AG04449 (cell line): ENCODE measurements at regions not wholly inside any gene's neighbourhood (a gene's known extent, or its start where the extent isn't known, plus 50 kb on each side); places are given as distances from the start of the nearest gene placed in this dataset.

ENCODE experiments used
- CTCF ChIA-PET: fragments of 350-600 bp; formaldehyde crosslinking; extraction: SDS; loops from one replicate; lab custom pipeline; 2021; ENCODE audit warnings: antibody characterized with exemption; lab: Yijun Ruan, JAX
- POLR2A ChIA-PET: fragments of 400-600, 350-600 bp; formaldehyde crosslinking; extraction: SDS; loops from one replicate; lab custom pipeline; 2020; ENCODE audit warnings: antibody characterized with exemption, inconsistent platforms; lab: Yijun Ruan, JAX
- DNase-seq: peaks from one replicate; pipeline ENCODE4 v3.0.0-alpha.2; 2010; ENCODE audit warnings: low read depth, low spot score
- H3K4me3 ChIP-seq: 2 replicates; pipeline ENCODE4 v1.5.1; 2011; ENCODE audit warnings: low read depth, mild to moderate bottlenecking, control low read depth, low read length
- TF ChIP-seq, protein P1 (sequence below): IDR thresholded peaks from one replicate; pipeline ENCODE4 v1.5.1; 2011; ENCODE audit warnings: mild to moderate bottlenecking, moderate library complexity, low read length, control low read depth, inconsistent platforms; ENCODE audit not compliant: insufficient read depth; ENCODE audit errors: missing control alignments

DNA sequence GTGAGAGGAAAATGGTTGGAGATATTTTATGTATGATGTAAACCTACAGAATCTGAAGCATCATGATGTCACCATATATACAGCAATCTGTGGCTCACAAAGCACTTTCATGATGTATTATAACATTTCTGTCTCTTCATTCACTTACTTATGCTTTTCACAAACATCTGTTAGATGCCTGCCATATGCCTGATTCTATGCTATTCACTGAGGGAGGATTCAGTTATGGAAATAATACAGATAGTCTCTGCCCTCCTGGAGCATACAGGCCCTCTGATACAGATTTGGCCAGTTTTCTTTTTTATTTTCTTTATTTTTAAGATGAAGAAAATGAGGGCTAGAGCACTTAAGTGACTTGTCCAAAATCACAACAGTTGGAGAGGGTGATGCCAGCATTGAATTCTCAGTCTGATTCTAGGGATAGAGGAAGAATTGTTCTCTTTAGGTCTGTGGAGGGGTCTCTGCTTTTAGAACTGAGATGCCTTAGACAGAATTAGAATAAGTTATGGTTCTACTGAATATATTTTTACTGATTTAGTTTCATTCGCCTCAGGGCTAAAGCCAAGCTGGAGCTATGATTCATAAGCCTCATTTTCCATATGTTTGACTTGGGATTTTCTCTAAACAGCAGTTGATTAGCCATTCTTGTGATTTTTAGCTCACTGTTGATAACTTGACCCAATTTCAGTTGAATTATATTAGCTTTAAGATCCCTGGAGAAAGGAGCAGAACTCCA, 636.4 kb downstream of the PRELID2 start:
- no peak overlapping the region for H3K4me3 ChIP-seq
- no peak for DNase-seq
- ChIA-PET CTCF (no interaction called here), POLR2A (no interaction called here)
- TF ChIP-seq, protein P1, sequence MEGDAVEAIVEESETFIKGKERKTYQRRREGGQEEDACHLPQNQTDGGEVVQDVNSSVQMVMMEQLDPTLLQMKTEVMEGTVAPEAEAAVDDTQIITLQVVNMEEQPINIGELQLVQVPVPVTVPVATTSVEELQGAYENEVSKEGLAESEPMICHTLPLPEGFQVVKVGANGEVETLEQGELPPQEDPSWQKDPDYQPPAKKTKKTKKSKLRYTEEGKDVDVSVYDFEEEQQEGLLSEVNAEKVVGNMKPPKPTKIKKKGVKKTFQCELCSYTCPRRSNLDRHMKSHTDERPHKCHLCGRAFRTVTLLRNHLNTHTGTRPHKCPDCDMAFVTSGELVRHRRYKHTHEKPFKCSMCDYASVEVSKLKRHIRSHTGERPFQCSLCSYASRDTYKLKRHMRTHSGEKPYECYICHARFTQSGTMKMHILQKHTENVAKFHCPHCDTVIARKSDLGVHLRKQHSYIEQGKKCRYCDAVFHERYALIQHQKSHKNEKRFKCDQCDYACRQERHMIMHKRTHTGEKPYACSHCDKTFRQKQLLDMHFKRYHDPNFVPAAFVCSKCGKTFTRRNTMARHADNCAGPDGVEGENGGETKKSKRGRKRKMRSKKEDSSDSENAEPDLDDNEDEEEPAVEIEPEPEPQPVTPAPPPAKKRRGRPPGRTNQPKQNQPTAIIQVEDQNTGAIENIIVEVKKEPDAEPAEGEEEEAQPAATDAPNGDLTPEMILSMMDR, result no peak

DNA sequence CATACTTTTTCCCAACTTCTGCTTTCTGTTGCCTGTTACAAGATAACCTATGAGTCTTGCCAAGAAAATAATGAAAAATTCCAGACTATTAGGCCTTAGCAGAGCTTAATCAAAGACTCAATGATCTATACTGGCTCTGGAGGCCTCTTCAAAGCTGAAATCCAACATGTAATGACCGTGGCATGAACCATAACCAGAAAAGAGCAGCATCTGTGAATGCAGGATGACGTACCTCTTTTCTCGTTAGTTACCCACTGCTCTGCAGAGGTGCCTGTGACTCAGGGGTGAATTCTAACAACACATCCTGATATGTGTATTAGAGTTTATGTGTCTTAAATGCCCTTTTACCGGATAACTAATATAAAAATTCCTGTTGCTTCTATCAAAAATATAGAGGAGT, 645.4 kb downstream of the PRELID2 start:
- H3K4me3 ChIP-seq, result no peak overlapping the region
- POLR2A ChIA-PET, result no interaction called here
- CTCF ChIA-PET, result no interaction called here
- TF ChIP-seq, protein P1, result no peak
- no peak for DNase-seq

DNA sequence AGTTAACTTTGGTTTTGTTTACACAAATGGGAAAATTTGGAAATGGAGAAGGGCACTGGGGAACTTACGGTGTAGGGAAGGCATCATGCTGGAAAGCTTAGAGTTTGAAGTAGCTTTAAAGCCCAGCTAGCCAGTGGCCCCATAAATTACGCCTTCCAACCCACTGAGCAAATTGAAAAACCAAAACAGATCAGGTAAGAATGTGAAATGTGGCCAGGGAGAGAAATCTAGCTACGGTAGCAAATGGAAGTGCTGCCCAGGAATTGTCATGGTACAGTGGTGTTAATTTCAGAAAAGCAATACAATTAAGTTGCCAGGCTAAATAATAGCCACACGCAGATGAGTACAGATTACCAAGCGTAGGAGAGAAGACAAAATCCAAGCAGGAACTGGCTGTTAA, 654.8 kb downstream of the PRELID2 start:
- POLR2A ChIA-PET, result no interaction called here
- DNase-seq, result no peak
- CTCF ChIA-PET, result no interaction called here
- no peak overlapping the region for H3K4me3 ChIP-seq
- TF ChIP-seq, protein P1, result no peak

DNA sequence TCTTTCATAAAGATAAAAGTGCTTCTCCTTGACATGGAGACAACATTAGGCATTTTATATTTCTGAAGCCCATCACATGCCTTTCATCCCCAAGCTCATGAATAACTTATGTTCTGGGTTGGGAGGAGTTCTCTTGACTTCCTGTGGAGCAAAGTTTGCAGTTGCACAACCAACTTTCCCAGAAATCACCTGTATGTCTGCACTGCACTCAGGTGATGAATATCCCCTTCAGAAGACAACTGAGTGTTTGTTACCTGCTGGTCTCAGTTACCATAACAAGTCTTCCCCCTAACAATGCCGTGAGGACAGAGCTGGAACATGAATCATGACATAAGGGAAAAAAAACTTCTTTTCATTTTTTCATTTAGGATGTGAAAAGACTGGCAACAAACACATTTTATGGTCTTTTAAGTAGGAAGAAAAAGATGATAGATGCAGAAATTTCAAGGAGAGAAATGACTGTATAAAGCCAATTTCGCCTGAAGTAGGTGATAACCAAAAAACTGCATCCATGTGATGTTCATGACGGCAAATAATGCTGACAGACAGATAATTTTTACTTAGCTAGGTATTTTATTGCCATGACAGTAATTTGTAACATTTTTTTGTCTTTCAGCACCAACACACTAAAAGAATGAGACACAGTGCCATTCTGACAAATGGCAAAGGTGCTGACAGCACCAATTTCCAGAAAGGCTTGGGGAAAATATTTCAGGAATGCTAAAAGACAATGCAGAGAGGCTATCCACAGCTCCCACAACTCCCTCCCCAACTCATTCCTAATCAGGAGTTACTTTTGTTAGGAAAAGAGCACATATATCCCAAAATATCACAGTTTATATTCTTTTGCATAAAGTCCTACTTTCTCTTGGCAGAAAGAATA, 656.3 kb downstream of the PRELID2 start:
- ChIA-PET CTCF (interaction anchor here (1.0 kb wide), 1 partner anchor 15 kb away, joined by 3 read pairs; no protein-coding TSS in a partner anchor), POLR2A (no interaction called here)
- DNase-seq, result no peak
- H3K4me3 ChIP-seq, result no peak overlapping the region
- TF ChIP-seq, protein P1, result no peak

DNA sequence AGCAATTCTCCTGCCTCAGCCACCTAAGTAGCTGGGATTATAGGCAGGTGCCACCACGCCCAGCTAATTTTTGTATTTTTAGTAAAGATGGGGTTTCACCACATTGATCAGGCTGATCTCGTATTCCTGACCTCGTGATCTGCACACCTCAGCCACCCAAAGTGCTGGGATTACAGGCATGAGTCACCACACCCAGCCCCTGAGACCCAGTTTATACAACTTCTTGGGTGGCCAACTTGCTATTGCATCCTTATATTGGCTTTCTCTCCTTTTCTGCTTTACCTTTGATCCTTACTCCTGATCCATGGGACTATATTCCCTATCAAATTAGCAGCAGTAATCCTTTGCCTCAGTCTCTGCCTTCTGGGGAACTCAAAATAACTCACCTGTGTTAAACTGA, 659.1 kb downstream of the PRELID2 start:
- TF ChIP-seq, protein P1, result no peak
- ChIA-PET POLR2A (no interaction called here), CTCF (interaction anchor here (1.3 kb wide), 1 partner anchor 61 kb away, joined by 3 read pairs; no protein-coding TSS in a partner anchor)
- DNase-seq, result no peak
- no peak overlapping the region for H3K4me3 ChIP-seq

DNA sequence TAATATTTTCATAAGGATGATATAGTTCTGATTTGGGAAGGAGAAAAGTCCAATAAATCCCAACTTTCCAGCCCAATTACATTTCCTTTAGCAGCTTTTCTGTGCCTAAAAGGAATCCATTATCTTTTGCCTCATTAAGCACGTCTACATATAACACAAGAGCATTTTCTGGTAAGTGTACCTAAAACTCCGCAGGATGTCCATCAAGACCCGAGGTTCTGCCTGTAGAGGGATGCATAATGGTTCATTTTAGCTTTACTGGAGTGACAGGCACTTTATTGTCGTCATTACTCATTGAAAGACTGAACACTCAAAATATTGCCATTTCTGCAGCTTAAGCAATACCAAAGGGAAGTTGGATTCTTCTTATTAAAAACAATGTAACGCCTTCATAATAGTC, 669.0 kb downstream of the PRELID2 start:
- H3K4me3 ChIP-seq, result no peak overlapping the region
- DNase-seq, result no peak
- CTCF ChIA-PET, result no interaction called here
- TF ChIP-seq, protein P1, result no peak
- POLR2A ChIA-PET, result no interaction called here
